Heart left ventricle (tissue), 16 donors: ENCODE measurements at regions not wholly inside any gene's neighbourhood (a gene's known extent, or its start where the extent isn't known, plus 50 kb on each side); places are given as distances from the start of the nearest gene placed in this dataset.

Source experiments
- ATAC-seq, 4 donors: fragments of 200-7000 bp; cut with Tn5 transposase; one replicate each; pipeline ENCODE4 v1.9.1; 2020 to 2022; ENCODE audit warnings: moderate library complexity in 4 of 4, mild to moderate bottlenecking in 3 of 4, moderate number of reproducible peaks in 1 of 4
- DNase-seq, 5 donors: peaks; one replicate each; pipeline ENCODE4 v3.0.0-alpha.2; 2020
- H3K27ac ChIP-seq, 12 donors: fragments of 200-600 bp; sonication (generic) in 4 of 12; one replicate each; pipeline versions ENCODE4 v1.5.0 to v1.8.0; 2016 to 2022; ENCODE audit warnings: mild to moderate bottlenecking in 2 of 12
- H3K27me3 ChIP-seq, 9 donors: fragments of 200-600 bp; sonication (generic) in 2 of 9; one replicate each; pipeline versions ENCODE4 v1.5.1 to v1.8.0; 2016 to 2022; ENCODE audit warnings: mild to moderate bottlenecking in 3 of 9
- H3K36me3 ChIP-seq, 9 donors: fragments of 200-600 bp; sonication (generic) in 2 of 9; one replicate each; pipeline versions ENCODE4 v1.5.0 to v1.8.0; 2018 to 2022; ENCODE audit warnings: mild to moderate bottlenecking in 2 of 9
- H3K4me1 ChIP-seq, 12 donors: fragments of 200-600 bp; sonication (generic) in 4 of 12; one replicate each; pipeline versions ENCODE4 v1.5.0 to v1.8.0; 2016 to 2022; ENCODE audit warnings: mild to moderate bottlenecking in 3 of 12
- H3K4me3 ChIP-seq, 12 donors: fragments of 200-600 bp; sonication (generic) in 4 of 12; one replicate each; pipeline versions ENCODE4 v1.5.0 to v1.8.0; 2017 to 2022; ENCODE audit warnings: mild to moderate bottlenecking in 9 of 12, moderate library complexity in 4 of 12
- H3K9me3 ChIP-seq, 12 donors: fragments of 200-600 bp; sonication (generic) in 4 of 12; one replicate each; pipeline versions ENCODE4 v1.5.0 to v1.8.0; 2016 to 2022; ENCODE audit warnings: mild to moderate bottlenecking in 1 of 12
- POLR2A ChIP-seq, 2 donors: fragments of 450-650 bp; IDR thresholded peaks; one replicate each; pipeline ENCODE4 v1.6.1; 2017; ENCODE audit warnings: antibody characterized with exemption in 2 of 2, mild to moderate bottlenecking in 2 of 2, moderate library complexity in 2 of 2
- WGBS, 4 donors: extraction: QIAGEN DNeasy Blood & Tissue Kit in 2 of 4; methylation state at CpG; one replicate each; pipeline versions ENCODE4 v1.1.5 to v1.1.7; 2013 to 2018; 5-methylcytosine and 5-hydroxymethylcytosine counted together
- intact Hi-C, 10 donors: fragments of 100-400 bp; cut with DNase I; formaldehyde crosslinking; loops; one replicate each; pipeline versions ENCODE4 v1.11.1 to v1.14.2; 2022
- TF ChIP-seq, protein P1 (sequence below), 12 donors: fragments of 200-600 bp; sonication (generic) in 4 of 12; IDR thresholded peaks; one replicate each; pipeline versions ENCODE4 v1.5.0 to v1.8.0; 2018 to 2022; ENCODE audit warnings: antibody characterized with exemption in 12 of 12, mild to moderate bottlenecking in 5 of 12
- donor health status: ischemic (EF 13 %, LVEDD 7.1; RV severe dilation, severe dysfunction).
- donor health status: healthy with polysubstance abuse.
- donor health status: DM: no; HTN: yes; CAD: no.
- donor health status: DM: no; HTN: no; CAD: no.
- donor health status: ischemic (EF 25% LVEDD 6.9; RV normal size, moderate dysfunction).
- donor health status: ischemic (EF 25% LVEDD 5.7; RV mildly dilated, moderate dysfunction).
- donor health status: healthy.
- donor health status: DM: yes; HTN: yes; CAD: no.
- donor health status: ischemic (EF 35%, LVEDD 5.7; RV mildly dilated, moderate dysfunction).
- donor health status: nonischemic (EF 11% LVEDD 7.7; RV severe dilation, severe dysfunction).
- donor health status: DM: yes; HTN: yes; CAD: no.
- donor health status: PGD.
- donor health status: ischemic (EF 29% LVEDD 5.4; RV normal size, mild dysfunction).
- donor health status: nonischemic (EF 23%, LVEDD 6.1; RV moderate dilation, normal function).

DNA sequence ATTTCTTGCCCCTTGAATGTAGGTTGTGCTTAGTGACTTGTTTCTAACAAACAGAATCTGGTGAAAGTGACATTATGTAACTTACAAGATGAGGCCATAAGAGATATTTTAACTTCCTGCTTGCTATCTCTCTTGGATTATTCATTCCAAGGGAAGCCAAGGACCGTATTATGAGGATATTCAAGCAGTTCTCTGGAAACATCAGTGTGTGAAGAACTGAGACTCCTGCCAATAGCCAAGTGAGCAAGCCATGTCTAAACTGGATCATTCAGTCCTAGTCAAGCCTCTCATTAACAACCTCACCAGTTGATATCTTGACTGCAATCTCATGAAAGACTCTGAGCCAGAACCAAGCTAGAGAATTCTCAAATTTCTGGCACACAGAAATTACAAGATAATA, 765.1 kb upstream of the SLC8A1 start:
- 41 to 59% (median 53%) methylated on average over 1 of the region's 1 CpG for WGBS, 4 donors
- peak overlapping the region in 3 of 12 donors; percentile 2 to 39 (median 7) for H3K27ac ChIP-seq
- intact Hi-C loops = no loop called here
- H3K36me3 ChIP-seq = no peaks in the 10 kb centered on the region
- no peaks in the 10 kb centered on the region for H3K27me3 ChIP-seq
- H3K9me3 ChIP-seq = peaks cover 0 to 7% (median 0%) of the 10 kb centered on the region in 12 donors
- ATAC-seq (peak; percentile 38 to 69 (median 50)), DNase-seq (peak in 1 of 5 donors; percentile 21)
- H3K4me3 ChIP-seq = no peak overlapping the region
- peaks cover 0 to 7% (median 0%) of the 10 kb centered on the region in 12 donors for H3K4me1 ChIP-seq
- TF ChIP-seq, protein P1, sequence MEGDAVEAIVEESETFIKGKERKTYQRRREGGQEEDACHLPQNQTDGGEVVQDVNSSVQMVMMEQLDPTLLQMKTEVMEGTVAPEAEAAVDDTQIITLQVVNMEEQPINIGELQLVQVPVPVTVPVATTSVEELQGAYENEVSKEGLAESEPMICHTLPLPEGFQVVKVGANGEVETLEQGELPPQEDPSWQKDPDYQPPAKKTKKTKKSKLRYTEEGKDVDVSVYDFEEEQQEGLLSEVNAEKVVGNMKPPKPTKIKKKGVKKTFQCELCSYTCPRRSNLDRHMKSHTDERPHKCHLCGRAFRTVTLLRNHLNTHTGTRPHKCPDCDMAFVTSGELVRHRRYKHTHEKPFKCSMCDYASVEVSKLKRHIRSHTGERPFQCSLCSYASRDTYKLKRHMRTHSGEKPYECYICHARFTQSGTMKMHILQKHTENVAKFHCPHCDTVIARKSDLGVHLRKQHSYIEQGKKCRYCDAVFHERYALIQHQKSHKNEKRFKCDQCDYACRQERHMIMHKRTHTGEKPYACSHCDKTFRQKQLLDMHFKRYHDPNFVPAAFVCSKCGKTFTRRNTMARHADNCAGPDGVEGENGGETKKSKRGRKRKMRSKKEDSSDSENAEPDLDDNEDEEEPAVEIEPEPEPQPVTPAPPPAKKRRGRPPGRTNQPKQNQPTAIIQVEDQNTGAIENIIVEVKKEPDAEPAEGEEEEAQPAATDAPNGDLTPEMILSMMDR (IDR thresholded peaks at IDR 0.05) = no peak
- no peak for TF ChIP-seq POLR2A (IDR thresholded peaks at IDR 0.05)

DNA sequence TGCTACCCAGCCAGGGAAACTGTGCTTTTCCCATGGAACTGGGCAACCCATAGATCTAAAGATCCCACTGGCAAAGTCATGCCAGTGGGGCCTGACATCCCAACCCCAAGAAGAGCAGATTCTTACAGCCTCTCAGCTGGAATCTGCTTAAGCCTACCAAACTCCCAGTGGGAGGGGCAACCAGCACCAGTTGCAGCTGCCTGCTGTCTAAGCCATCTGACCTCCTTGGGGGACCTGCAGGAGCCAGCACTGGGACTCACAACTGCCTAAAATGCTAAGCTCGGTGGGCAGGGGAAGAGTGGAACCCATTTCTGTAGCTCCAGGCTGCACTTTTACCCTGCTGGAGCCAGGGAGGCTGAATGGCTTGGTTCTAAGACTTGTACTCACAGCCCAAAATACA, 770.7 kb upstream of the SLC8A1 start:
- ATAC-seq (no peak), DNase-seq (peak in 1 of 5 donors; percentile 18)
- TF ChIP-seq POLR2A (IDR thresholded peaks at IDR 0.05) = no peak
- TF ChIP-seq, protein P1 (IDR thresholded peaks at IDR 0.05) = no peak
- H3K4me1 ChIP-seq = no peaks in the 10 kb centered on the region
- 33 to 64% (median 53%) methylated on average over 1 of the region's 1 CpG; no CpG with 5 or more reads in 1 of the 4 donors for WGBS, 4 donors
- no peaks in the 10 kb centered on the region for H3K36me3 ChIP-seq
- intact Hi-C loops = no loop called here
- peaks cover 0 to 5% (median 0%) of the 10 kb centered on the region in 12 donors for H3K9me3 ChIP-seq
- H3K27ac ChIP-seq = no peak overlapping the region
- no peak overlapping the region for H3K4me3 ChIP-seq
- H3K27me3 ChIP-seq = no peaks in the 10 kb centered on the region

DNA sequence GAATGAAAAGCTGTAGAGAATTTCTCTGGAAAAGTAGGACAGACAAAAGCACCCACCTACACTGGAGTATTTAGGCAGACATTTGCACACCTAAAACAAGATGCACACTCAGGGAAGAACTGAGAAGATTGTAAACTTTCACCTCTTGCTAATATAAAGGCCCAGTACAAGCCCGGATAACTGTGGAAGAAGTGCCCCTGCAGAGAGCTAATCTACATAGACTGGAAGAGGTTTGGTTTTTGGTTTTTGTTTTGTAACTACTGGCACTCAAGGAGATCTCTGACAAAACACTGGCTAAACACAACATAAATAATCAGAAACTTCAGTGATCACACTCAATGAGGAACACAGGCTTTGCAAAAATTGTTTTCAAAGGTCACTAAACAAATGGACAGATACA, 782.2 kb upstream of the SLC8A1 start:
- Histone ChIP-seq H3K9me3 (peaks cover 0 to 55% (median 12%) of the 10 kb centered on the region in 12 donors), H3K27me3 (no peaks in the 10 kb centered on the region), H3K36me3 (no peaks in the 10 kb centered on the region), H3K27ac (no peak overlapping the region), H3K4me1 (no peaks in the 10 kb centered on the region), H3K4me3 (no peak overlapping the region)
- ATAC-seq (no peak), DNase-seq (no peak)
- 44 to 73% (median 64%) methylated on average over 1 of the region's 1 CpG for WGBS, 4 donors
- no peak for TF ChIP-seq POLR2A (IDR thresholded peaks at IDR 0.05)
- TF ChIP-seq, protein P1 (IDR thresholded peaks at IDR 0.05) = no peak
- intact Hi-C loops = no loop called here

DNA sequence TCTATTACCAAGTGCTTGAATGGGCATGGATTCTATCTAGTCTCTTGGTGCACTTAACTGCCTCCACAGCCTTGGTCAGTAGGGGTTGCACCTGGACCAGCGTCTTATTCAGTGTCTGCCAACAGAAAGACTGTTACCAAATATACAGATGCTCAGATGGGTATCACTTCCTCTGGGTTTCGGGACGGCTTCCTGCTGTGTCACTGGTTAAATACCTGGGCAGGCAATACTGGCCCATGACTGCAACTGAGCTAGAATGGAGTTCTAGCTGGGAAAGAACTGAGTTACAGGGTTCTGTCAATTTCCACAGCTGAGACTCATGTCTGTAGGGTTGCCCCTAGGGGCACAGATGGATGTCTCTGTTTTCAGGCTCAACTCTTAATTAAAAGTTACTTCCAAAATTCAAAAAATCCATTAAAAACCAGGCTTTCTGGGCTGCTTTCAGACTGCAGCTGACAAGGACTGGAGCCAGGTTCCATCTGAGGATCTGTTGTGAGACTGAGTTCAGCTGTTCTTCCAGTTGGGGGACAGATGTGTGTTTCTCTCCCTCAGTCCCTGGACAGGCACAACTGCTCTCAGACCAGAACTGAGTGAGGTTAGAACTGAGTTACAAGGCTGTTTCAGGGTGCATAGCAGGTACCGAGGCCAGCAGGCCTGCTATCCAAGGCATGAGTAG, 789.6 kb upstream of the SLC8A1 start:
- ATAC-seq = peak; percentile 76 to 94 (median 82)

More for the DNA sequence above, 789.6 kb upstream of the SLC8A1 start:
- whole genome bisulfite sequencing, 4 donors = 68 to 92% (median 81%) methylated on average over 4 of the region's 4 CpGs
- intact Hi-C loops = no loop called here
- Histone ChIP-seq H3K9me3 (peaks cover 0 to 32% (median 0%) of the 10 kb centered on the region in 12 donors), H3K36me3 (no peaks in the 10 kb centered on the region), H3K4me3 (no peak overlapping the region), H3K27ac (peak overlapping the region in 3 of 12 donors; percentile 31 to 58 (median 40)), H3K27me3 (no peaks in the 10 kb centered on the region), H3K4me1 (peaks cover 0 to 17% (median 0%) of the 10 kb centered on the region in 12 donors)
- TF ChIP-seq, protein P1 (IDR thresholded peaks at IDR 0.05) = no peak
- no peak for TF ChIP-seq POLR2A (IDR thresholded peaks at IDR 0.05)
- peak in 4 of 5 donors; percentile 53 to 60 (median 56) for DNase-seq
